Adrenal gland (tissue), 5 donors: ENCODE measurements at regions not wholly inside any gene's neighbourhood (a gene's known extent, or its start where the extent isn't known, plus 50 kb on each side); places are given as distances from the start of the nearest gene placed in this dataset.

Source experiments
- CTCF ChIP-seq, 6 experiments: fragments of 450-650 bp in 4 of 6; fragments of 200-600 bp in 2 of 6; sonication (generic) in 1 of 6; IDR thresholded peaks; 1 replicate in 5 of 6; 2 replicates in 1 of 6; pipeline versions ENCODE4 v1.5.1 to v1.8.0; 2016 to 2021; ENCODE audit warnings: antibody characterized with exemption in 6 of 6, mild to moderate bottlenecking in 2 of 6, moderate library complexity in 1 of 6
- POLR2A ChIP-seq, 2 donors: fragments of 450-650 bp; IDR thresholded peaks; one replicate each; pipeline ENCODE4 v1.6.1; 2017; ENCODE audit warnings: antibody characterized with exemption in 2 of 2, mild to moderate bottlenecking in 2 of 2, moderate library complexity in 1 of 2
- donor health status: DM: no; HTN: no; CAD: no.

GRCh38 chr18:54772056-54772455 lies 56.2 kb upstream of the RAB27B start:
- no peak for TF ChIP-seq CTCF (IDR thresholded peaks at IDR 0.05)
- TF ChIP-seq POLR2A (IDR thresholded peaks at IDR 0.05) = no peak
